GM12873 (cell line): ENCODE measurements at regions not wholly inside any gene's neighbourhood (a gene's known extent, or its start where the extent isn't known, plus 50 kb on each side); places are given as distances from the start of the nearest gene placed in this dataset.
A peak's percentile ranks its signal among the peaks of the same experiment; 100 is the strongest.

Experiments used
- CTCF ChIP-seq: IDR thresholded peaks from 2 replicates; pipeline ENCODE4 v1.5.1; 2012; ENCODE audit warnings: low read depth, mild to moderate bottlenecking, moderate library complexity, low read length, control low read depth; ENCODE audit not compliant: insufficient read depth; ENCODE audit errors: missing control alignments

- TF ChIP-seq CTCF, result no peak
Measured at GRCh38 chr9:89865357-89865756, 260.5 kb downstream of the GADD45G start.

- no peak for TF ChIP-seq CTCF
Measured at GRCh38 chr9:89865981-89866380, 261.2 kb downstream of the GADD45G start.

GRCh38 chr9:89866701-89867100, 261.9 kb downstream of the GADD45G start:
- TF ChIP-seq CTCF, result no peak

- TF ChIP-seq CTCF, result no peak
Measured at GRCh38 chr9:89868100-89868499, 263.3 kb downstream of the GADD45G start.

- TF ChIP-seq CTCF, result peak; percentile 12
Measured at GRCh38 chr9:89869793-89870580, 265.2 kb downstream of the GADD45G start.

GRCh38 chr9:89871871-89872331, 267.1 kb downstream of the GADD45G start:
- TF ChIP-seq CTCF, result no peak

GRCh38 chr9:89872426-89872912, 267.7 kb downstream of the GADD45G start:
- no peak for TF ChIP-seq CTCF
